HEK293 (cell line): ENCODE measurements at regions not wholly inside any gene's neighbourhood (a gene's known extent, or its start where the extent isn't known, plus 50 kb on each side); places are given as distances from the start of the nearest gene placed in this dataset.

ENCODE experiments used
- CTCF ChIA-PET: fragments of 350-600 bp; formaldehyde crosslinking; extraction: SDS; loops from one replicate; lab custom pipeline; 2021; ENCODE audit warnings: antibody characterized with exemption; lab: Yijun Ruan, JAX
- POLR2A ChIA-PET: fragments of 300-600 bp; formaldehyde crosslinking; extraction: SDS; loops from one replicate; lab custom pipeline; 2020; ENCODE audit warnings: antibody characterized with exemption, inconsistent platforms; lab: Yijun Ruan, JAX
- H3K27ac ChIP-seq: fragments of 200-500 bp; sonication (Bioruptor generic); 2 replicates; pipeline ENCODE4 v1.5.1; 2014; ENCODE audit warnings: low read depth, low read length, control low read depth, inconsistent platforms; ENCODE audit errors: extremely low read depth
- H3K36me3 ChIP-seq, 2 experiments: fragments of 200-500 bp in 1 of 2; sonication (Bioruptor generic) in 1 of 2; 1 replicate in 1 of 2; 2 replicates in 1 of 2; pipeline ENCODE4 v1.5.1; 2014 to 2017; ENCODE audit warnings: inconsistent platforms in 2 of 2, low read length in 2 of 2; ENCODE audit not compliant: control insufficient read depth in 2 of 2, insufficient read depth in 1 of 2
- H3K4me1 ChIP-seq: fragments of 200-500 bp; sonication (Bioruptor generic); 2 replicates; pipeline ENCODE4 v1.5.1; 2014; ENCODE audit warnings: mild to moderate bottlenecking, low read length, inconsistent platforms; ENCODE audit not compliant: control insufficient read depth, insufficient read depth
- H3K4me3 ChIP-seq: 2 replicates; pipeline ENCODE4 v1.5.1; 2011; ENCODE audit warnings: low read depth, mild to moderate bottlenecking, control low read depth, low read length, moderate library complexity
- H3K9me3 ChIP-seq: fragments of 200-500 bp; sonication (Bioruptor generic); 2 replicates; pipeline ENCODE4 v1.5.1; 2014; ENCODE audit warnings: low read depth, low read length, inconsistent platforms; ENCODE audit not compliant: control insufficient read depth, insufficient read depth
- AEBP2 ChIP-seq: fragments of 450-650 bp; formaldehyde crosslinking; IDR thresholded peaks from 2 replicates; pipeline ENCODE4 v1.5.1; 2016; ENCODE audit warnings: missing biosample characterization, missing genetic modification characterization, borderline replicate concordance
- PRDM1 ChIP-seq: fragments of 450-650 bp; formaldehyde crosslinking; IDR thresholded peaks from 2 replicates; pipeline ENCODE4; 2016; ENCODE audit warnings: missing biosample characterization, missing genetic modification characterization
- SCRT2 ChIP-seq: fragments of 450-650 bp; formaldehyde crosslinking; IDR thresholded peaks from 2 replicates; pipeline ENCODE4 v1.5.1; 2016; ENCODE audit warnings: missing biosample characterization, missing genetic modification characterization
- SP2 ChIP-seq: fragments of 450-650 bp; formaldehyde crosslinking; IDR thresholded peaks from 2 replicates; pipeline ENCODE4 v1.5.1; 2016; ENCODE audit warnings: missing biosample characterization, missing genetic modification characterization
- TSHZ1 ChIP-seq: fragments of 450-650 bp; formaldehyde crosslinking; IDR thresholded peaks from 2 replicates; pipeline ENCODE4 v1.5.1; 2016; ENCODE audit warnings: missing biosample characterization, missing genetic modification characterization, borderline replicate concordance
- ZBTB48 ChIP-seq: fragments of 450-650 bp; formaldehyde crosslinking; IDR thresholded peaks from 2 replicates; pipeline ENCODE4 v1.5.1; 2016; ENCODE audit warnings: missing biosample characterization, missing genetic modification characterization
- ZBTB49 ChIP-seq: fragments of 450-650 bp; formaldehyde crosslinking; IDR thresholded peaks from 2 replicates; pipeline ENCODE4 v1.5.1; 2016; ENCODE audit warnings: missing biosample characterization, missing genetic modification characterization, low read depth
- ZBTB6 ChIP-seq: fragments of 450-650 bp; formaldehyde crosslinking; IDR thresholded peaks from 2 replicates; pipeline ENCODE4 v1.5.1; 2017; ENCODE audit warnings: missing biosample characterization, missing genetic modification characterization
- ZFP41 ChIP-seq: fragments of 450-650 bp; formaldehyde crosslinking; IDR thresholded peaks from 2 replicates; pipeline ENCODE4 v1.5.1; 2016; ENCODE audit warnings: missing biosample characterization, missing genetic modification characterization, borderline replicate concordance
- ZNF112 ChIP-seq: fragments of 450-650 bp; formaldehyde crosslinking; IDR thresholded peaks from 2 replicates; pipeline ENCODE4 v1.5.0; 2017; ENCODE audit warnings: missing biosample characterization, missing genetic modification characterization
- ZNF140 ChIP-seq: fragments of 450-650 bp; formaldehyde crosslinking; IDR thresholded peaks from 2 replicates; pipeline ENCODE4 v1.5.1; 2016; ENCODE audit warnings: missing biosample characterization, missing genetic modification characterization
- ZNF211 ChIP-seq: fragments of 450-650 bp; formaldehyde crosslinking; IDR thresholded peaks from 2 replicates; pipeline ENCODE4 v1.5.1; 2016; ENCODE audit warnings: low read depth, missing biosample characterization, missing genetic modification characterization
- ZNF362 ChIP-seq: fragments of 450-650 bp; formaldehyde crosslinking; IDR thresholded peaks from 2 replicates; pipeline ENCODE4 v1.5.1; 2016; ENCODE audit warnings: missing biosample characterization, missing genetic modification characterization
- ZNF394 ChIP-seq: fragments of 450-650 bp; formaldehyde crosslinking; IDR thresholded peaks from 2 replicates; pipeline ENCODE4 v1.5.1; 2016; ENCODE audit warnings: missing biosample characterization, missing genetic modification characterization, mild to moderate bottlenecking, moderate library complexity, borderline replicate concordance
- ZNF48 ChIP-seq: fragments of 450-650 bp; formaldehyde crosslinking; IDR thresholded peaks from 2 replicates; pipeline ENCODE4 v1.5.1; 2016; ENCODE audit warnings: missing biosample characterization, missing genetic modification characterization
- ZNF518A ChIP-seq: fragments of 450-650 bp; formaldehyde crosslinking; conservative IDR thresholded peaks from 2 replicates; pipeline ENCODE4 v1.5.1; 2016; ENCODE audit warnings: low read depth, missing biosample characterization, missing genetic modification characterization
- ZNF558 ChIP-seq: fragments of 450-650 bp; formaldehyde crosslinking; IDR thresholded peaks from 2 replicates; pipeline ENCODE4 v1.5.1; 2016; ENCODE audit warnings: missing biosample characterization, missing genetic modification characterization
- ZNF664 ChIP-seq: fragments of 450-650 bp; formaldehyde crosslinking; IDR thresholded peaks from 2 replicates; pipeline ENCODE4 v1.5.1; 2016; ENCODE audit warnings: missing biosample characterization, missing genetic modification characterization
- ZSCAN18 ChIP-seq: fragments of 450-650 bp; formaldehyde crosslinking; IDR thresholded peaks from 2 replicates; pipeline ENCODE4 v1.5.1; 2016; ENCODE audit warnings: missing biosample characterization, missing genetic modification characterization
- ZSCAN23 ChIP-seq: fragments of 450-650 bp; formaldehyde crosslinking; IDR thresholded peaks from 2 replicates; pipeline ENCODE4 v1.5.1; 2016; ENCODE audit warnings: missing biosample characterization, missing genetic modification characterization

- TF ChIP-seq ZNF518A (tag by site-specific recombination) (no peak), ZBTB49 (tag by site-specific recombination) (no peak)
- TF ChIP-seq, all 188 proteins: peak for 0
Observed at GRCh38 chr6:112879920-112880413, 532.8 kb downstream of the RFPL4B start (continued).

GRCh38 chr6:112881027-112881426 lies 533.9 kb downstream of the RFPL4B start:
- Histone ChIP-seq H3K36me3 (no peaks in the 10 kb centered on the region), H3K9me3 (no peaks in the 10 kb centered on the region), H3K27ac (no peak overlapping the region), H3K4me3 (no peak overlapping the region), H3K4me1 (no peaks in the 10 kb centered on the region)
- ChIA-PET POLR2A (interaction anchor here (0.5 kb wide), 1 partner anchor 190 kb away, joined by 3 read pairs; no protein-coding TSS in a partner anchor), CTCF (no interaction called here)
- TF ChIP-seq ZNF112 (tag by site-specific recombination) (no peak), ZNF558 (tag by site-specific recombination) (no peak), ZSCAN23 (tag by site-specific recombination) (no peak), ZNF394 (tag by site-specific recombination) (no peak), SP2 (tag by site-specific recombination) (no peak), ZNF362 (tag by site-specific recombination) (no peak), AEBP2 (tag by site-specific recombination) (no peak), ZNF211 (tag by site-specific recombination) (no peak), ZNF48 (tag by site-specific recombination) (no peak), SCRT2 (tag by site-specific recombination) (no peak), ZBTB6 (tag by site-specific recombination) (no peak), ZFP41 (no peak), TSHZ1 (tag by site-specific recombination) (no peak), ZNF140 (tag by site-specific recombination) (no peak), ZNF664 (no peak), ZSCAN18 (tag by site-specific recombination) (no peak), PRDM1 (tag by site-specific recombination) (no peak), ZBTB48 (tag by site-specific recombination) (no peak)
